ENCODE measurements at regions not wholly inside any gene's neighbourhood (a gene's known extent, or its start where the extent isn't known, plus 50 kb on each side); places are given as distances from the start of the nearest gene placed in this dataset.

- TF ChIP-seq, protein P1, sequence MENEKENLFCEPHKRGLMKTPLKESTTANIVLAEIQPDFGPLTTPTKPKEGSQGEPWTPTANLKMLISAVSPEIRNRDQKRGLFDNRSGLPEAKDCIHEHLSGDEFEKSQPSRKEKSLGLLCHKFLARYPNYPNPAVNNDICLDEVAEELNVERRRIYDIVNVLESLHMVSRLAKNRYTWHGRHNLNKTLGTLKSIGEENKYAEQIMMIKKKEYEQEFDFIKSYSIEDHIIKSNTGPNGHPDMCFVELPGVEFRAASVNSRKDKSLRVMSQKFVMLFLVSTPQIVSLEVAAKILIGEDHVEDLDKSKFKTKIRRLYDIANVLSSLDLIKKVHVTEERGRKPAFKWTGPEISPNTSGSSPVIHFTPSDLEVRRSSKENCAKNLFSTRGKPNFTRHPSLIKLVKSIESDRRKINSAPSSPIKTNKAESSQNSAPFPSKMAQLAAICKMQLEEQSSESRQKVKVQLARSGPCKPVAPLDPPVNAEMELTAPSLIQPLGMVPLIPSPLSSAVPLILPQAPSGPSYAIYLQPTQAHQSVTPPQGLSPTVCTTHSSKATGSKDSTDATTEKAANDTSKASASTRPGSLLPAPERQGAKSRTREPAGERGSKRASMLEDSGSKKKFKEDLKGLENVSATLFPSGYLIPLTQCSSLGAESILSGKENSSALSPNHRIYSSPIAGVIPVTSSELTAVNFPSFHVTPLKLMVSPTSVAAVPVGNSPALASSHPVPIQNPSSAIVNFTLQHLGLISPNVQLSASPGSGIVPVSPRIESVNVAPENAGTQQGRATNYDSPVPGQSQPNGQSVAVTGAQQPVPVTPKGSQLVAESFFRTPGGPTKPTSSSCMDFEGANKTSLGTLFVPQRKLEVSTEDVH (IDR thresholded peaks at IDR 0.05; ENCODE audit: low read depth, partially characterized antibody): no peak
- TF ChIP-seq, protein P2, sequence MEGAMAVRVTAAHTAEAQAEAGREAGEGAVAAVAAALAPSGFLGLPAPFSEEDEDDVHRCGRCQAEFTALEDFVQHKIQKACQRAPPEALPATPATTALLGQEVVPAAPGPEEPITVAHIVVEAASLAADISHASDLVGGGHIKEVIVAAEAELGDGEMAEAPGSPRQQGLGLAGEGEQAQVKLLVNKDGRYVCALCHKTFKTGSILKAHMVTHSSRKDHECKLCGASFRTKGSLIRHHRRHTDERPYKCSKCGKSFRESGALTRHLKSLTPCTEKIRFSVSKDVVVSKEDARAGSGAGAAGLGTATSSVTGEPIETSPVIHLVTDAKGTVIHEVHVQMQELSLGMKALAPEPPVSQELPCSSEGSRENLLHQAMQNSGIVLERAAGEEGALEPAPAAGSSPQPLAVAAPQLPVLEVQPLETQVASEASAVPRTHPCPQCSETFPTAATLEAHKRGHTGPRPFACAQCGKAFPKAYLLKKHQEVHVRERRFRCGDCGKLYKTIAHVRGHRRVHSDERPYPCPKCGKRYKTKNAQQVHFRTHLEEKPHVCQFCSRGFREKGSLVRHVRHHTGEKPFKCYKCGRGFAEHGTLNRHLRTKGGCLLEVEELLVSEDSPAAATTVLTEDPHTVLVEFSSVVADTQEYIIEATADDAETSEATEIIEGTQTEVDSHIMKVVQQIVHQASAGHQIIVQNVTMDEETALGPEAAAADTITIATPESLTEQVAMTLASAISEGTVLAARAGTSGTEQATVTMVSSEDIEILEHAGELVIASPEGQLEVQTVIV (IDR thresholded peaks at IDR 0.05; ENCODE audit: borderline replicate concordance, partially characterized antibody): no peak
- TF ChIP-seq CHD1 (IDR thresholded peaks at IDR 0.05; ENCODE audit: low read depth, low read length): no peak
These were observed 435.6 kb upstream of the HSF2 start (continued) for GRCh38 chr6:121963826-121964225.

- FAIRE-seq (no peak), ATAC-seq (no peak), DNase-seq (ENCODE audit: low read depth, low spot score) (no peak)
- in situ Hi-C loops (cut with MboI): no loop called here
- ChIA-PET POLR2A (no interaction called here), CTCF (no interaction called here), RAD21 (ENCODE audit: unreplicated experiment) (no interaction called here), SMC1A (ENCODE audit: uncharacterized antibody, unreplicated experiment) (no interaction called here)
- Histone ChIP-seq H3K4me3 (no peak overlapping the region), H3K27me3 (replicated peaks in 1 of 2; ENCODE audit: control insufficient read depth in 2 of 2, insufficient read depth in 2 of 2, low read length in 1 of 2) (no peaks in the 10 kb centered on the region), H3K4me2 (ENCODE audit: control insufficient read depth, insufficient read depth) (no peak overlapping the region), H3K9ac (ENCODE audit: control insufficient read depth, insufficient read depth, low read length) (no peak overlapping the region), H3K27ac (ENCODE audit: control insufficient read depth, insufficient read depth) (no peak overlapping the region), H4K20me1 (ENCODE audit: control insufficient read depth, insufficient read depth) (no peaks in the 10 kb centered on the region), H3K9me3 (replicated peaks; ENCODE audit: control insufficient read depth, insufficient read depth, low read length) (no peaks in the 10 kb centered on the region), H3K4me1 (ENCODE audit: control insufficient read depth, insufficient read depth, low read length) (no peaks in the 10 kb centered on the region), H2AFZ (ENCODE audit: control insufficient read depth, low read depth, low read length) (no peak overlapping the region), H3K79me2 (ENCODE audit: control insufficient read depth, insufficient read depth, low read length) (no peaks in the 10 kb centered on the region), H3K36me3 (ENCODE audit: control insufficient read depth in 2 of 2, insufficient read depth in 2 of 2, low read length in 1 of 2) (no peaks in the 10 kb centered on the region)
- intact Hi-C loops (cut with micrococcal nuclease; ENCODE audit: unreplicated experiment): no loop called here
- BruUV-seq (replicated peaks): no TSS peak
- TF ChIP-seq WRNIP1 (IDR thresholded peaks at IDR 0.05; ENCODE audit: borderline replicate concordance, low read depth, low read length): no peak
- 8% methylated on average over 4 of the region's 4 CpGs for WGBS (ENCODE audit: insufficient coverage, insufficient replicate concordance, low lambda C conversion rate, missing lambda C conversion rate)
These were observed 433.7 kb upstream of the HSF2 start for GRCh38 chr6:121965739-121966138.

Measured in GM12878 (cell line).